GM23338 (cell line): ENCODE measurements at regions not wholly inside any gene's neighbourhood (a gene's known extent, or its start where the extent isn't known, plus 50 kb on each side); places are given as distances from the start of the nearest gene placed in this dataset.

ENCODE experiments used
- ATAC-seq: fragments of 200-7000 bp; cut with Tn5 transposase; 3 replicates; pipeline ENCODE4 v1.9.1; 2020
- DNase-seq: peaks from one replicate; pipeline ENCODE4 v3.0.0-alpha.2; 2015; ENCODE audit warnings: low spot score
- H2AFZ ChIP-seq: fragments of 200-600 bp; sonication (generic); 2 replicates; pipeline ENCODE4 v1.8.0; 2016; ENCODE audit warnings: antibody characterized with exemption, mild to moderate bottlenecking, moderate library complexity
- H3F3A ChIP-seq: fragments of 200-600 bp; sonication (generic); replicated peaks from 2 replicates; pipeline ENCODE4 v1.8.0; 2017; ENCODE audit warnings: antibody characterized with exemption, mixed run types, low read depth
- H3K27ac ChIP-seq: fragments of 200-600 bp; sonication (generic); 2 replicates; pipeline ENCODE4 v1.6.1; 2016; ENCODE audit warnings: low read depth
- H3K27me3 ChIP-seq: fragments of 200-600 bp; sonication (generic); 2 replicates; pipeline ENCODE4 v1.8.0; 2016; ENCODE audit warnings: mild to moderate bottlenecking, mixed run types, moderate library complexity; ENCODE audit not compliant: insufficient read depth
- H3K36me3 ChIP-seq: fragments of 200-600 bp; sonication (generic); 2 replicates; pipeline ENCODE4 v1.8.0; 2016; ENCODE audit warnings: mild to moderate bottlenecking; ENCODE audit not compliant: insufficient read depth
- H3K4me1 ChIP-seq: fragments of 200-600 bp; sonication (generic); 2 replicates; pipeline ENCODE4 v1.8.0; 2016; ENCODE audit warnings: mild to moderate bottlenecking, moderate library complexity; ENCODE audit not compliant: insufficient read depth
- H3K4me2 ChIP-seq: fragments of 200-600 bp; sonication (generic); 2 replicates; pipeline ENCODE4 v1.7.1; 2017; ENCODE audit warnings: mixed run types
- H3K4me3 ChIP-seq: fragments of 200-600 bp; sonication (generic); 2 replicates; pipeline ENCODE4 v1.6.1; 2016; ENCODE audit warnings: mixed run types
- H3K79me2 ChIP-seq: fragments of 200-600 bp; sonication (generic); replicated peaks from 2 replicates; pipeline ENCODE4 v1.8.0; 2017; ENCODE audit warnings: mild to moderate bottlenecking; ENCODE audit not compliant: insufficient read depth
- H3K9me2 ChIP-seq: fragments of 200-600 bp; sonication (generic); 2 replicates; pipeline ENCODE4 v1.8.0; 2017; ENCODE audit not compliant: insufficient read depth
- H4K20me1 ChIP-seq: fragments of 200-600 bp; sonication (generic); replicated peaks from 2 replicates; pipeline ENCODE4 v1.8.0; 2017; ENCODE audit warnings: mild to moderate bottlenecking; ENCODE audit not compliant: insufficient read depth
- H3K27ac Mint-ChIP-seq: 2 replicates; pipeline ENCODE4 v1.8.0; 2020; ENCODE audit warnings: inconsistent platforms, mild to moderate bottlenecking, moderate library complexity, mixed read lengths
- H3K27me3 Mint-ChIP-seq: 3 replicates; pipeline ENCODE4 v1.8.0; 2022; ENCODE audit warnings: low read depth, mild to moderate bottlenecking, moderate library complexity, mixed read lengths, inconsistent platforms; ENCODE audit not compliant: insufficient read depth, poor library complexity
- H3K36me3 Mint-ChIP-seq: 3 replicates; pipeline ENCODE4 v1.8.0; 2021; ENCODE audit warnings: low read depth, mild to moderate bottlenecking, inconsistent platforms, moderate library complexity, mixed read lengths
- H3K4me1 Mint-ChIP-seq: 3 replicates; pipeline ENCODE4 v1.8.0; 2020; ENCODE audit warnings: mild to moderate bottlenecking, inconsistent platforms, mixed read lengths
- H3K4me3 Mint-ChIP-seq: 3 replicates; pipeline ENCODE4 v1.8.0; 2021; ENCODE audit warnings: moderate library complexity, mild to moderate bottlenecking, inconsistent platforms, mixed read lengths
- H3K9me3 Mint-ChIP-seq: 3 replicates; pipeline ENCODE4 v1.8.0; 2020; ENCODE audit warnings: moderate library complexity, mild to moderate bottlenecking, inconsistent platforms, mixed read lengths
- CREB1 ChIP-seq: fragments of 250-450 bp; sonication (Bioruptor Pico); IDR thresholded peaks from 2 replicates; pipeline ENCODE4 v1.5.0; 2020; ENCODE audit warnings: low read depth, mild to moderate bottlenecking, moderate library complexity
- EZH2 ChIP-seq: fragments of 200-600 bp; sonication (generic); IDR thresholded peaks from one replicate; pipeline ENCODE4 v1.8.0; 2017; ENCODE audit warnings: antibody characterized with exemption, mild to moderate bottlenecking, low read depth; ENCODE audit not compliant: unreplicated experiment
- EZH2phosphoT487 ChIP-seq: fragments of 200-600 bp; sonication (generic); IDR thresholded peaks from one replicate; pipeline ENCODE4 v1.8.1; 2018; ENCODE audit warnings: antibody characterized with exemption; ENCODE audit not compliant: unreplicated experiment
- JUNB ChIP-seq: IDR thresholded peaks from one replicate; pipeline ENCODE4 v1.6.1; 2016; ENCODE audit warnings: antibody characterized with exemption; ENCODE audit not compliant: unreplicated experiment
- NANOG ChIP-seq: IDR thresholded peaks from 2 replicates; pipeline ENCODE4 v1.6.1; 2016; ENCODE audit warnings: antibody characterized with exemption, borderline replicate concordance
- POLR2AphosphoS5 ChIP-seq: IDR thresholded peaks from 2 replicates; pipeline ENCODE4 v1.6.1; 2016; ENCODE audit warnings: antibody characterized with exemption, low read depth
- STAT1 ChIP-seq: IDR thresholded peaks from one replicate; pipeline ENCODE4 v1.6.1; 2016; ENCODE audit warnings: antibody characterized with exemption; ENCODE audit not compliant: unreplicated experiment
- ZNF114 ChIP-seq: fragments of 250-450 bp; sonication (Bioruptor Pico); IDR thresholded peaks from 2 replicates; pipeline ENCODE4 v1.5.0; 2020; ENCODE audit warnings: mild to moderate bottlenecking, moderate library complexity
- ZNF331 ChIP-seq: fragments of 250-450 bp; sonication (Bioruptor Pico); IDR thresholded peaks from 2 replicates; pipeline ENCODE4 v1.5.0; 2020; ENCODE audit warnings: low read depth, mild to moderate bottlenecking, moderate library complexity
- TF ChIP-seq, protein P1 (sequence below), 2 experiments: fragments of 200-600 bp in 1 of 2; sonication (generic) in 1 of 2; conservative IDR thresholded peaks; 2 replicates each; pipeline versions ENCODE4 v1.5.1 to v1.6.1; 2016 to 2017; ENCODE audit warnings: antibody characterized with exemption in 2 of 2, low read depth in 2 of 2, mild to moderate bottlenecking in 2 of 2, moderate library complexity in 1 of 2
- TF ChIP-seq, protein P2 (sequence below): fragments of 250-450 bp; sonication (Bioruptor Pico); IDR thresholded peaks from 2 replicates; pipeline ENCODE4 v1.5.0; 2020; ENCODE audit warnings: mild to moderate bottlenecking, moderate library complexity
- TF ChIP-seq, protein P3 (sequence below): IDR thresholded peaks from 2 replicates; pipeline ENCODE4 v1.6.1; 2016; ENCODE audit warnings: antibody characterized with exemption
- TF ChIP-seq, protein P4 (sequence below): IDR thresholded peaks from one replicate; pipeline ENCODE4 v1.6.1; 2018; ENCODE audit warnings: antibody characterized with exemption; ENCODE audit not compliant: unreplicated experiment

DNA sequence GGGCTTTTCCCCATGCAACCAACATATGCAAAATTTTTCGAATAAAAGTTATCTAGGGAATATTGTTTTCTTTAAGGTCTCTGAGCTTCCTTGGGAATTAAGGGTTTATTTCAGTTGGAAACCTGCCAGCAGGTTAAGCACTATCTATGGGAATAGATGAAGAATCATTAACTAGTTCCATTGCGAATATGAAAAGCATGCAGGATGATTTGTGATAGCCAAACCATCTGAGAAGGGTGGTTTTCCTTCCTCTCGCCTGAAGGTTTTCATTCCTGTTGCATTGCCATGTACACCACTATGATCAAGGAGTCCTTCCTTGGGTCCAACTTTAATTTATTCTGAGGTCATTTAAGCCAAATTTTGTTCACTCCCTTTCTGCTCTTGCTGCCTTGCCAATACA, 184.9 kb downstream of the NR2F2 start:
- no peak overlapping the region for H3K27ac Mint-ChIP-seq
- H3K36me3 Mint-ChIP-seq = no peaks in the 10 kb centered on the region
- no peak for TF ChIP-seq POLR2AphosphoS5
- TF ChIP-seq STAT1 = no peak
- no peak for TF ChIP-seq JUNB
- TF ChIP-seq, protein P1, sequence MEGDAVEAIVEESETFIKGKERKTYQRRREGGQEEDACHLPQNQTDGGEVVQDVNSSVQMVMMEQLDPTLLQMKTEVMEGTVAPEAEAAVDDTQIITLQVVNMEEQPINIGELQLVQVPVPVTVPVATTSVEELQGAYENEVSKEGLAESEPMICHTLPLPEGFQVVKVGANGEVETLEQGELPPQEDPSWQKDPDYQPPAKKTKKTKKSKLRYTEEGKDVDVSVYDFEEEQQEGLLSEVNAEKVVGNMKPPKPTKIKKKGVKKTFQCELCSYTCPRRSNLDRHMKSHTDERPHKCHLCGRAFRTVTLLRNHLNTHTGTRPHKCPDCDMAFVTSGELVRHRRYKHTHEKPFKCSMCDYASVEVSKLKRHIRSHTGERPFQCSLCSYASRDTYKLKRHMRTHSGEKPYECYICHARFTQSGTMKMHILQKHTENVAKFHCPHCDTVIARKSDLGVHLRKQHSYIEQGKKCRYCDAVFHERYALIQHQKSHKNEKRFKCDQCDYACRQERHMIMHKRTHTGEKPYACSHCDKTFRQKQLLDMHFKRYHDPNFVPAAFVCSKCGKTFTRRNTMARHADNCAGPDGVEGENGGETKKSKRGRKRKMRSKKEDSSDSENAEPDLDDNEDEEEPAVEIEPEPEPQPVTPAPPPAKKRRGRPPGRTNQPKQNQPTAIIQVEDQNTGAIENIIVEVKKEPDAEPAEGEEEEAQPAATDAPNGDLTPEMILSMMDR (conservative IDR thresholded peaks at IDR 0.05; ENCODE audit: low read depth in 2 of 2) = no peak
- TF ChIP-seq, protein P2, sequence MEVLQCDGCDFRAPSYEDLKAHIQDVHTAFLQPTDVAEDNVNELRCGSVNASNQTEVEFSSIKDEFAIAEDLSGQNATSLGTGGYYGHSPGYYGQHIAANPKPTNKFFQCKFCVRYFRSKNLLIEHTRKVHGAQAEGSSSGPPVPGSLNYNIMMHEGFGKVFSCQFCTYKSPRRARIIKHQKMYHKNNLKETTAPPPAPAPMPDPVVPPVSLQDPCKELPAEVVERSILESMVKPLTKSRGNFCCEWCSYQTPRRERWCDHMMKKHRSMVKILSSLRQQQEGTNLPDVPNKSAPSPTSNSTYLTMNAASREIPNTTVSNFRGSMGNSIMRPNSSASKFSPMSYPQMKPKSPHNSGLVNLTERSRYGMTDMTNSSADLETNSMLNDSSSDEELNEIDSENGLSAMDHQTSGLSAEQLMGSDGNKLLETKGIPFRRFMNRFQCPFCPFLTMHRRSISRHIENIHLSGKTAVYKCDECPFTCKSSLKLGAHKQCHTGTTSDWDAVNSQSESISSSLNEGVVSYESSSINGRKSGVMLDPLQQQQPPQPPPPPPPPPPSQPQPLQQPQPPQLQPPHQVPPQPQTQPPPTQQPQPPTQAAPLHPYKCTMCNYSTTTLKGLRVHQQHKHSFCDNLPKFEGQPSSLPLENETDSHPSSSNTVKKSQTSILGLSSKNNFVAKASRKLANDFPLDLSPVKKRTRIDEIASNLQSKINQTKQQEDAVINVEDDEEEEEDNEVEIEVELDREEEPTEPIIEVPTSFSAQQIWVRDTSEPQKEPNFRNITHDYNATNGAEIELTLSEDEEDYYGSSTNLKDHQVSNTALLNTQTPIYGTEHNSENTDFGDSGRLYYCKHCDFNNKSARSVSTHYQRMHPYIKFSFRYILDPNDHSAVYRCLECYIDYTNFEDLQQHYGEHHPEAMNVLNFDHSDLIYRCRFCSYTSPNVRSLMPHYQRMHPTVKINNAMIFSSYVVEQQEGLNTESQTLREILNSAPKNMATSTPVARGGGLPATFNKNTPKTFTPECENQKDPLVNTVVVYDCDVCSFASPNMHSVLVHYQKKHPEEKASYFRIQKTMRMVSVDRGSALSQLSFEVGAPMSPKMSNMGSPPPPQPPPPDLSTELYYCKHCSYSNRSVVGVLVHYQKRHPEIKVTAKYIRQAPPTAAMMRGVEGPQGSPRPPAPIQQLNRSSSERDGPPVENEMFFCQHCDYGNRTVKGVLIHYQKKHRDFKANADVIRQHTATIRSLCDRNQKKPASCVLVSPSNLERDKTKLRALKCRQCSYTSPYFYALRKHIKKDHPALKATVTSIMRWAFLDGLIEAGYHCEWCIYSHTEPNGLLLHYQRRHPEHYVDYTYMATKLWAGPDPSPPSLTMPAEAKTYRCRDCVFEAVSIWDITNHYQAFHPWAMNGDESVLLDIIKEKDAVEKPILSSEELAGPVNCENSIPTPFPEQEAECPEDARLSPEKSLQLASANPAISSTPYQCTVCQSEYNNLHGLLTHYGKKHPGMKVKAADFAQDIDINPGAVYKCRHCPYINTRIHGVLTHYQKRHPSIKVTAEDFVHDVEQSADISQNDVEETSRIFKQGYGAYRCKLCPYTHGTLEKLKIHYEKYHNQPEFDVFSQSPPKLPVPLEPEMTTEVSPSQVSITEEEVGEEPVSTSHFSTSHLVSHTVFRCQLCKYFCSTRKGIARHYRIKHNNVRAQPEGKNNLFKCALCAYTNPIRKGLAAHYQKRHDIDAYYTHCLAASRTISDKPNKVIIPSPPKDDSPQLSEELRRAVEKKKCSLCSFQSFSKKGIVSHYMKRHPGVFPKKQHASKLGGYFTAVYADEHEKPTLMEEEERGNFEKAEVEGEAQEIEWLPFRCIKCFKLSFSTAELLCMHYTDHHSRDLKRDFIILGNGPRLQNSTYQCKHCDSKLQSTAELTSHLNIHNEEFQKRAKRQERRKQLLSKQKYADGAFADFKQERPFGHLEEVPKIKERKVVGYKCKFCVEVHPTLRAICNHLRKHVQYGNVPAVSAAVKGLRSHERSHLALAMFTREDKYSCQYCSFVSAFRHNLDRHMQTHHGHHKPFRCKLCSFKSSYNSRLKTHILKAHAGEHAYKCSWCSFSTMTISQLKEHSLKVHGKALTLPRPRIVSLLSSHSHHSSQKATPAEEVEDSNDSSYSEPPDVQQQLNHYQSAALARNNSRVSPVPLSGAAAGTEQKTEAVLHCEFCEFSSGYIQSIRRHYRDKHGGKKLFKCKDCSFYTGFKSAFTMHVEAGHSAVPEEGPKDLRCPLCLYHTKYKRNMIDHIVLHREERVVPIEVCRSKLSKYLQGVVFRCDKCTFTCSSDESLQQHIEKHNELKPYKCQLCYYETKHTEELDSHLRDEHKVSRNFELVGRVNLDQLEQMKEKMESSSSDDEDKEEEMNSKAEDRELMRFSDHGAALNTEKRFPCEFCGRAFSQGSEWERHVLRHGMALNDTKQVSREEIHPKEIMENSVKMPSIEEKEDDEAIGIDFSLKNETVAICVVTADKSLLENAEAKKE (CRISPR knock-in tag) = no peak
- no peak for TF ChIP-seq CREB1 (CRISPR knock-in tag)
- TF ChIP-seq, protein P3, sequence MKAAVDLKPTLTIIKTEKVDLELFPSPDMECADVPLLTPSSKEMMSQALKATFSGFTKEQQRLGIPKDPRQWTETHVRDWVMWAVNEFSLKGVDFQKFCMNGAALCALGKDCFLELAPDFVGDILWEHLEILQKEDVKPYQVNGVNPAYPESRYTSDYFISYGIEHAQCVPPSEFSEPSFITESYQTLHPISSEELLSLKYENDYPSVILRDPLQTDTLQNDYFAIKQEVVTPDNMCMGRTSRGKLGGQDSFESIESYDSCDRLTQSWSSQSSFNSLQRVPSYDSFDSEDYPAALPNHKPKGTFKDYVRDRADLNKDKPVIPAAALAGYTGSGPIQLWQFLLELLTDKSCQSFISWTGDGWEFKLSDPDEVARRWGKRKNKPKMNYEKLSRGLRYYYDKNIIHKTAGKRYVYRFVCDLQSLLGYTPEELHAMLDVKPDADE = no peak
- TF ChIP-seq, protein P4, sequence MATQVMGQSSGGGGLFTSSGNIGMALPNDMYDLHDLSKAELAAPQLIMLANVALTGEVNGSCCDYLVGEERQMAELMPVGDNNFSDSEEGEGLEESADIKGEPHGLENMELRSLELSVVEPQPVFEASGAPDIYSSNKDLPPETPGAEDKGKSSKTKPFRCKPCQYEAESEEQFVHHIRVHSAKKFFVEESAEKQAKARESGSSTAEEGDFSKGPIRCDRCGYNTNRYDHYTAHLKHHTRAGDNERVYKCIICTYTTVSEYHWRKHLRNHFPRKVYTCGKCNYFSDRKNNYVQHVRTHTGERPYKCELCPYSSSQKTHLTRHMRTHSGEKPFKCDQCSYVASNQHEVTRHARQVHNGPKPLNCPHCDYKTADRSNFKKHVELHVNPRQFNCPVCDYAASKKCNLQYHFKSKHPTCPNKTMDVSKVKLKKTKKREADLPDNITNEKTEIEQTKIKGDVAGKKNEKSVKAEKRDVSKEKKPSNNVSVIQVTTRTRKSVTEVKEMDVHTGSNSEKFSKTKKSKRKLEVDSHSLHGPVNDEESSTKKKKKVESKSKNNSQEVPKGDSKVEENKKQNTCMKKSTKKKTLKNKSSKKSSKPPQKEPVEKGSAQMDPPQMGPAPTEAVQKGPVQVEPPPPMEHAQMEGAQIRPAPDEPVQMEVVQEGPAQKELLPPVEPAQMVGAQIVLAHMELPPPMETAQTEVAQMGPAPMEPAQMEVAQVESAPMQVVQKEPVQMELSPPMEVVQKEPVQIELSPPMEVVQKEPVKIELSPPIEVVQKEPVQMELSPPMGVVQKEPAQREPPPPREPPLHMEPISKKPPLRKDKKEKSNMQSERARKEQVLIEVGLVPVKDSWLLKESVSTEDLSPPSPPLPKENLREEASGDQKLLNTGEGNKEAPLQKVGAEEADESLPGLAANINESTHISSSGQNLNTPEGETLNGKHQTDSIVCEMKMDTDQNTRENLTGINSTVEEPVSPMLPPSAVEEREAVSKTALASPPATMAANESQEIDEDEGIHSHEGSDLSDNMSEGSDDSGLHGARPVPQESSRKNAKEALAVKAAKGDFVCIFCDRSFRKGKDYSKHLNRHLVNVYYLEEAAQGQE = no peak
- no peak for TF ChIP-seq EZH2
- TF ChIP-seq NANOG = no peak
- no peak for TF ChIP-seq EZH2phosphoT487
- no peak for TF ChIP-seq ZNF331 (CRISPR knock-in tag)
- TF ChIP-seq ZNF114 (CRISPR knock-in tag) = no peak
- peaks cover 3% of the 10 kb centered on the region for H3K27me3 Mint-ChIP-seq
- H3K27me3 ChIP-seq = no peaks in the 10 kb centered on the region
- no peaks in the 10 kb centered on the region for H3K9me3 Mint-ChIP-seq
- no peak overlapping the region for H3K4me3 Mint-ChIP-seq
- H3K4me3 ChIP-seq = no peak overlapping the region
- no peaks in the 10 kb centered on the region for H3K79me2 ChIP-seq
- 0 out of 2 replicates have a peak, but pooled peaks cover 7% of the 10 kb centered on the region for H3K9me2 ChIP-seq
- no peaks in the 10 kb centered on the region for H3K4me1 Mint-ChIP-seq
- no peaks in the 10 kb centered on the region for H3F3A ChIP-seq
- no peaks in the 10 kb centered on the region for H4K20me1 ChIP-seq
- DNase-seq = no peak
- no peaks in the 10 kb centered on the region for H3K36me3 ChIP-seq
- no peaks in the 10 kb centered on the region for H3K4me1 ChIP-seq
- H3K4me2 ChIP-seq = no peak overlapping the region
- no peak overlapping the region for H3K27ac ChIP-seq
- H2AFZ ChIP-seq = no peak overlapping the region
- no peak for ATAC-seq
